Mammary epithelial cell (primary cell): ENCODE measurements at regions not wholly inside any gene's neighbourhood (a gene's known extent, or its start where the extent isn't known, plus 50 kb on each side); places are given as distances from the start of the nearest gene placed in this dataset.

Source experiments
- EZH2 ChIP-seq: IDR thresholded peaks from 2 replicates; pipeline ENCODE4 v1.6.1; 2012; ENCODE audit warnings: low read length, inconsistent platforms, borderline replicate concordance
- TF ChIP-seq, protein P1 (sequence below), 2 donors: IDR thresholded peaks in 1 of 2; conservative IDR thresholded peaks in 1 of 2; 2 replicates each; pipeline ENCODE4 v1.5.1; 2011 to 2012; ENCODE audit warnings: inconsistent platforms in 2 of 2, low read length in 2 of 2, mild to moderate bottlenecking in 2 of 2, control low read depth in 1 of 2, low read depth in 1 of 2; ENCODE audit not compliant: insufficient read depth in 1 of 2; ENCODE audit errors: extremely low read depth in 1 of 2

DNA sequence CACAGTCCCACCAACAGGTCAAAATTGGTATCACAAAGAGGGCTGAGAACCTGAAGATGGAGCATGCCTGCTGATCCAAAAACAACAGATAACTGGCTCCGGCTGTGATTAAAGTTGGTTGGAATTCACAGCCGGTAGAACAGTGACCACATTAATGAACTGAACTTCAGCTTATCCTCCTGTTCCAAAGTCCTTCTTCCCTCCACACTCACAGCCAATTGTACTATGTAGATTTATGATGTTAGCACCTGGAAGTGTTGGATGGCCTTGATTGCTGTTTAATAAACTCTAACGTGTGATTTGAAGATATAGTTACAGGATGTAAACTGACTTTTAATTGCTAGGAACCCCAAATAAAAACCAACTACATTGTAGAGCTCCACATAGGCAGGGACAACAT lies 367.3 kb upstream of the FRG2C start:
- TF ChIP-seq, protein P1, sequence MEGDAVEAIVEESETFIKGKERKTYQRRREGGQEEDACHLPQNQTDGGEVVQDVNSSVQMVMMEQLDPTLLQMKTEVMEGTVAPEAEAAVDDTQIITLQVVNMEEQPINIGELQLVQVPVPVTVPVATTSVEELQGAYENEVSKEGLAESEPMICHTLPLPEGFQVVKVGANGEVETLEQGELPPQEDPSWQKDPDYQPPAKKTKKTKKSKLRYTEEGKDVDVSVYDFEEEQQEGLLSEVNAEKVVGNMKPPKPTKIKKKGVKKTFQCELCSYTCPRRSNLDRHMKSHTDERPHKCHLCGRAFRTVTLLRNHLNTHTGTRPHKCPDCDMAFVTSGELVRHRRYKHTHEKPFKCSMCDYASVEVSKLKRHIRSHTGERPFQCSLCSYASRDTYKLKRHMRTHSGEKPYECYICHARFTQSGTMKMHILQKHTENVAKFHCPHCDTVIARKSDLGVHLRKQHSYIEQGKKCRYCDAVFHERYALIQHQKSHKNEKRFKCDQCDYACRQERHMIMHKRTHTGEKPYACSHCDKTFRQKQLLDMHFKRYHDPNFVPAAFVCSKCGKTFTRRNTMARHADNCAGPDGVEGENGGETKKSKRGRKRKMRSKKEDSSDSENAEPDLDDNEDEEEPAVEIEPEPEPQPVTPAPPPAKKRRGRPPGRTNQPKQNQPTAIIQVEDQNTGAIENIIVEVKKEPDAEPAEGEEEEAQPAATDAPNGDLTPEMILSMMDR (conservative IDR thresholded peaks at IDR 0.05 in 1 of 2, IDR thresholded peaks at IDR 0.05 in 1 of 2; ENCODE audit: extremely low read depth in 1 of 2, insufficient read depth in 1 of 2, low read depth in 1 of 2, low read length in 2 of 2) = no peak
- no peak for TF ChIP-seq EZH2
